IMR-90 (cell line): ENCODE measurements at regions not wholly inside any gene's neighbourhood (a gene's known extent, or its start where the extent isn't known, plus 50 kb on each side); places are given as distances from the start of the nearest gene placed in this dataset.

ENCODE experiments used
- ATAC-seq: fragments of 200-7000 bp; cut with Tn5 transposase; 2 replicates; pipeline ENCODE4 v1.9.1; 2020; ENCODE audit warnings: low read depth, mild to moderate bottlenecking, moderate library complexity
- BruUV-seq: library from RNA; stranded (reverse); fragments of 400-500 nt; replicated peaks from 2 replicates; lab custom pipeline; 2021; lab: Mats Ljungman, UMichigan
- CTCF ChIA-PET: fragments of 300-600 bp; formaldehyde crosslinking; extraction: SDS; loops from one replicate; lab custom pipeline; 2021; ENCODE audit warnings: antibody characterized with exemption; lab: Yijun Ruan, JAX
- POLR2A ChIA-PET: fragments of 300-600 bp; sonication (Branson Sonifier 250); formaldehyde crosslinking; loops from one replicate; lab custom pipeline; 2022; ENCODE audit warnings: antibody characterized with exemption; ENCODE audit not compliant: unreplicated experiment; lab: Charles Lee
- DNase-seq: peaks from one replicate; pipeline ENCODE4 v3.0.0; 2013
- H2AFZ ChIP-seq: replicated peaks from 2 replicates; pipeline ENCODE3; 2013; ENCODE audit warnings: low read length, mild to moderate bottlenecking; ENCODE audit not compliant: poor library complexity
- H2AK5ac ChIP-seq: 2 replicates; pipeline ENCODE4 v1.6.1; 2013; ENCODE audit warnings: low read depth, low read length, inconsistent platforms
- H2AK9ac ChIP-seq: replicated peaks from 2 replicates; pipeline ENCODE3; 2013; ENCODE audit warnings: mild to moderate bottlenecking, low read depth, low read length, moderate library complexity; ENCODE audit not compliant: poor library complexity
- H2BK120ac ChIP-seq: 2 replicates; pipeline ENCODE4 v1.6.1; 2013; ENCODE audit warnings: low read depth, low read length, inconsistent platforms
- H2BK15ac ChIP-seq: 3 replicates; pipeline ENCODE4 v1.6.1; 2013; ENCODE audit warnings: low read depth, low read length, inconsistent platforms
- H2BK20ac ChIP-seq: 2 replicates; pipeline ENCODE4 v1.6.1; 2013; ENCODE audit warnings: low read depth, mild to moderate bottlenecking, inconsistent platforms, low read length, moderate library complexity
- H2BK5ac ChIP-seq: 2 replicates; pipeline ENCODE4 v1.6.1; 2013; ENCODE audit warnings: mild to moderate bottlenecking, low read depth, low read length, inconsistent platforms; ENCODE audit not compliant: poor library complexity, severe bottlenecking
- H3K14ac ChIP-seq: replicated peaks from 2 replicates; pipeline ENCODE4 v1.6.1; 2013; ENCODE audit warnings: low read depth, low read length, inconsistent platforms
- H3K18ac ChIP-seq: 2 replicates; pipeline ENCODE4 v1.6.1; 2013; ENCODE audit warnings: low read depth, low read length, control low read depth
- H3K23ac ChIP-seq: 2 replicates; pipeline ENCODE4 v1.6.1; 2013; ENCODE audit warnings: low read depth, low read length, inconsistent platforms
- H3K27ac ChIP-seq: 2 replicates; pipeline ENCODE4 v1.5.1; 2013; ENCODE audit warnings: mild to moderate bottlenecking, control low read depth, low read length; ENCODE audit not compliant: insufficient read depth
- H3K27me3 ChIP-seq: 2 replicates; pipeline ENCODE4 v1.6.1; 2013; ENCODE audit warnings: low read length; ENCODE audit not compliant: control insufficient read depth, insufficient read depth
- H3K36me3 ChIP-seq: 2 replicates; pipeline ENCODE4 v1.6.1; 2013; ENCODE audit warnings: low read length, mixed read lengths; ENCODE audit not compliant: control insufficient read depth, insufficient read depth
- H3K4ac ChIP-seq: 2 replicates; pipeline ENCODE4 v1.6.1; 2013; ENCODE audit warnings: low read depth, low read length, inconsistent platforms
- H3K4me1 ChIP-seq: 2 replicates; pipeline ENCODE4 v1.6.1; 2013; ENCODE audit warnings: low read length, mixed read lengths; ENCODE audit not compliant: control insufficient read depth, insufficient read depth
- H3K4me2 ChIP-seq: 2 replicates; pipeline ENCODE4 v1.6.1; 2013; ENCODE audit warnings: low read depth, mild to moderate bottlenecking, control low read depth, low read length, moderate library complexity
- H3K4me3 ChIP-seq: 2 replicates; pipeline ENCODE4 v1.5.1; 2013; ENCODE audit warnings: low read depth, mild to moderate bottlenecking, control low read depth, low read length, moderate library complexity; ENCODE audit not compliant: insufficient read depth
- H3K56ac ChIP-seq: 2 replicates; pipeline ENCODE4 v1.6.1; 2013; ENCODE audit warnings: low read length, inconsistent platforms; ENCODE audit not compliant: insufficient read depth; ENCODE audit errors: extremely low read depth
- H3K79me1 ChIP-seq, 2 experiments: 2 replicates each; pipeline ENCODE4 v1.6.1; 2013; ENCODE audit warnings: low read length in 2 of 2, inconsistent platforms in 1 of 2, low read depth in 1 of 2
- H3K9ac ChIP-seq: 2 replicates; pipeline ENCODE4 v1.6.1; 2013; ENCODE audit warnings: low read depth, low read length, control low read depth
- H3K9me1 ChIP-seq: 2 replicates; pipeline ENCODE4 v1.6.1; 2013; ENCODE audit warnings: low read length, inconsistent platforms; ENCODE audit not compliant: insufficient read depth
- H3K9me3 ChIP-seq: 2 replicates; pipeline ENCODE4 v1.6.1; 2013; ENCODE audit warnings: low read length; ENCODE audit not compliant: control insufficient read depth, insufficient read depth
- H4K20me1 ChIP-seq: 2 replicates; pipeline ENCODE4 v1.6.1; 2013; ENCODE audit warnings: low read length, inconsistent platforms; ENCODE audit not compliant: insufficient read depth
- H4K5ac ChIP-seq: 2 replicates; pipeline ENCODE4 v1.6.1; 2013; ENCODE audit warnings: mild to moderate bottlenecking, low read depth, low read length, control low read depth
- H4K8ac ChIP-seq, 2 experiments: 2 replicates each; pipeline ENCODE4 v1.6.1; 2013; ENCODE audit warnings: low read depth in 2 of 2, low read length in 2 of 2, control low read depth in 1 of 2, inconsistent platforms in 1 of 2
- H4K91ac ChIP-seq: 2 replicates; pipeline ENCODE4 v1.6.1; 2013; ENCODE audit warnings: low read depth, low read length, inconsistent platforms; ENCODE audit not compliant: insufficient read depth
- ELK1 ChIP-seq: fragments of 150-350 bp; IDR thresholded peaks from 2 replicates; pipeline ENCODE4 v1.6.1; 2016; ENCODE audit warnings: low read depth, mild to moderate bottlenecking, low read length, moderate library complexity, borderline replicate concordance
- FOS ChIP-seq: fragments of 150-350 bp; IDR thresholded peaks from 2 replicates; pipeline ENCODE4 v1.6.1; 2016; ENCODE audit warnings: low read depth, low read length
- MAFK ChIP-seq: IDR thresholded peaks from 2 replicates; pipeline ENCODE4 v1.6.1; 2012; ENCODE audit warnings: low read depth, low read length, improper control_type of control experiment
- MAZ ChIP-seq: IDR thresholded peaks from 2 replicates; pipeline ENCODE4 v1.6.1; 2012; ENCODE audit warnings: low read depth, mild to moderate bottlenecking, low read length, improper control_type of control experiment, moderate library complexity, borderline replicate concordance
- NFE2L2 ChIP-seq: fragments of 150-350 bp; IDR thresholded peaks from 2 replicates; pipeline ENCODE4 v1.6.1; 2016; ENCODE audit warnings: low read depth, mild to moderate bottlenecking, low read length
- POLR2A ChIP-seq: IDR thresholded peaks from 2 replicates; pipeline ENCODE4 v1.6.1; 2012; ENCODE audit warnings: mild to moderate bottlenecking, low read depth, low read length
- RAD21 ChIP-seq: IDR thresholded peaks from 2 replicates; pipeline ENCODE4 v1.6.1; 2012; ENCODE audit warnings: low read length, improper control_type of control experiment
- RCOR1 ChIP-seq: IDR thresholded peaks from 2 replicates; pipeline ENCODE4 v1.6.1; 2012; ENCODE audit warnings: mild to moderate bottlenecking, low read length, improper control_type of control experiment; ENCODE audit not compliant: insufficient replicate concordance
- RFX5 ChIP-seq: IDR thresholded peaks from 2 replicates; pipeline ENCODE4 v1.8.0; 2012; ENCODE audit warnings: low read depth, mild to moderate bottlenecking, low read length, moderate library complexity
- SMC3 ChIP-seq: fragments of 150-350 bp; IDR thresholded peaks from 2 replicates; pipeline ENCODE4 v1.6.1; 2016; ENCODE audit warnings: low read depth, mild to moderate bottlenecking, antibody characterized with exemption, low read length, moderate library complexity
- WGBS, 2 experiments: methylation state at CpG; one replicate each; pipeline versions ENCODE4 v1.1.5 to v1.1.7; 2013; ENCODE audit warnings: missing lambda C conversion rate in 2 of 2; ENCODE audit not compliant: insufficient read length in 1 of 2; ENCODE audit errors: extremely low coverage in 2 of 2; 5-methylcytosine and 5-hydroxymethylcytosine counted together
- dilution Hi-C: fragments of 300-500 bp; cut with HindIII; formaldehyde crosslinking; loops from one replicate; pipeline ENCODE4 v1.14.3; 2018; ENCODE audit warnings: low sequenced_read_pairs; ENCODE audit not compliant: unreplicated experiment
- in situ Hi-C: fragments of 300-500 bp; cut with MboI; formaldehyde crosslinking; loops from 3 replicates; pipeline ENCODE4 v1.14.3; 2019; ENCODE audit warnings: low sequenced_read_pairs, inconsistent platforms, mixed read lengths
- intact Hi-C: fragments of 100-400 bp; cut with micrococcal nuclease; formaldehyde crosslinking; loops from 2 replicates; pipeline ENCODE4 v1.10.0; 2022
- TF ChIP-seq, protein P1 (sequence below): fragments of 150-350 bp; IDR thresholded peaks from 2 replicates; pipeline ENCODE4 v1.6.1; 2017; ENCODE audit warnings: mild to moderate bottlenecking, antibody characterized with exemption, low read length, low read depth
- TF ChIP-seq, protein P2 (sequence below): conservative IDR thresholded peaks from 2 replicates; pipeline ENCODE4 v1.5.1; 2012; ENCODE audit warnings: mild to moderate bottlenecking, low read depth, low read length, improper control_type of control experiment

DNA sequence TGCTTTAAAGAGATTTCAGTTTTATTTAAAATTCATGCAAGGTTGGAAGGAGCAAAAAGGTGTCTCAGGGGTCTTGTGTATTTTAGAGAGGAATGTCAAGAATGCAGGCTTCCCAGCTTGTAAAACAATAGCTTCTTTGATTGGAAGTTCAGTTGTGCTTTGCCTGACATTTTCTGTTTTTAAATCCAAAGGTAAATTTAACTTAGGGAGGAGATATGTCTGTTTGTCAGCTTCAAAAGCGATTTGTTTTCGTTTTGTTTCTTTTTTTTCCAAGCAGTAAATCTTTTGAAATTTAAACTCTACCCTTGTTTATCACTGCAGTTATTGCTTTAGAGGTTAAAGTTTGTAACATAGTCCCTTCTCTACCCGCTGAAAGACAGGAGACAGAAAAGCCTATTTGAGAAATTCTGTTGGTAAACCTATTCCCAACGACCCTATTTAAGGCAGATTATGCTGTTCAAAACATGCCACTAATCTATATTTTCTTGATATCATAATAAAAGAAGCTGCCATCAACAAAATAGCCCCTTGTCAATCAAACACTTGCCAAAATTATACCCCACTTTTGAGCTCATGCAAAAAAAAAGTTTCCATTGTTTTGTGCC lies 639.6 kb downstream of the IRS1 start:
- Histone ChIP-seq H2AK9ac (no peak overlapping the region), H3K9ac (no peak overlapping the region), H2BK15ac (no peak overlapping the region), H4K5ac (no peak overlapping the region), H3K4me1 (no peaks in the 10 kb centered on the region; the same call in 1 of the 2 replicates), H3K27me3 (no peaks in the 10 kb centered on the region), H3K79me1 (no peaks in the 10 kb centered on the region), H2BK120ac (no peak overlapping the region), H3K4me2 (peak overlapping the region; percentile 49), H3K23ac (no peak overlapping the region), H3K9me1 (no peaks in the 10 kb centered on the region), H4K20me1 (no peaks in the 10 kb centered on the region), H3K56ac (no peak overlapping the region), H2BK20ac (no peak overlapping the region), H3K4ac (no peak overlapping the region), H4K91ac (no peak overlapping the region), H2AK5ac (no peak overlapping the region), H2BK5ac (no peak overlapping the region), H2AFZ (no peak overlapping the region), H3K9me3 (no peaks in the 10 kb centered on the region), H4K8ac (no peak overlapping the region), H3K27ac (no peak overlapping the region), H3K4me3 (no peak overlapping the region), H3K36me3 (no peaks in the 10 kb centered on the region), H3K18ac (no peak overlapping the region), H3K14ac (no peak overlapping the region)
- CTCF ChIA-PET: no interaction called here
- DNase-seq (no peak), ATAC-seq (no peak)
- WGBS, 2 experiments: no CpG with 5 or more reads among the region's 4 CpGs
- BruUV-seq: no TSS peak
- TF ChIP-seq SMC3 (no peak), RFX5 (no peak), FOS (no peak), MAFK (no peak), NFE2L2 (no peak), RAD21 (no peak), POLR2A (no peak), ELK1 (no peak), MAZ (no peak), RCOR1 (no peak)
- TF ChIP-seq, protein P1, sequence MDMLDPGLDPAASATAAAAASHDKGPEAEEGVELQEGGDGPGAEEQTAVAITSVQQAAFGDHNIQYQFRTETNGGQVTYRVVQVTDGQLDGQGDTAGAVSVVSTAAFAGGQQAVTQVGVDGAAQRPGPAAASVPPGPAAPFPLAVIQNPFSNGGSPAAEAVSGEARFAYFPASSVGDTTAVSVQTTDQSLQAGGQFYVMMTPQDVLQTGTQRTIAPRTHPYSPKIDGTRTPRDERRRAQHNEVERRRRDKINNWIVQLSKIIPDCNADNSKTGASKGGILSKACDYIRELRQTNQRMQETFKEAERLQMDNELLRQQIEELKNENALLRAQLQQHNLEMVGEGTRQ: no peak
- TF ChIP-seq, protein P2, sequence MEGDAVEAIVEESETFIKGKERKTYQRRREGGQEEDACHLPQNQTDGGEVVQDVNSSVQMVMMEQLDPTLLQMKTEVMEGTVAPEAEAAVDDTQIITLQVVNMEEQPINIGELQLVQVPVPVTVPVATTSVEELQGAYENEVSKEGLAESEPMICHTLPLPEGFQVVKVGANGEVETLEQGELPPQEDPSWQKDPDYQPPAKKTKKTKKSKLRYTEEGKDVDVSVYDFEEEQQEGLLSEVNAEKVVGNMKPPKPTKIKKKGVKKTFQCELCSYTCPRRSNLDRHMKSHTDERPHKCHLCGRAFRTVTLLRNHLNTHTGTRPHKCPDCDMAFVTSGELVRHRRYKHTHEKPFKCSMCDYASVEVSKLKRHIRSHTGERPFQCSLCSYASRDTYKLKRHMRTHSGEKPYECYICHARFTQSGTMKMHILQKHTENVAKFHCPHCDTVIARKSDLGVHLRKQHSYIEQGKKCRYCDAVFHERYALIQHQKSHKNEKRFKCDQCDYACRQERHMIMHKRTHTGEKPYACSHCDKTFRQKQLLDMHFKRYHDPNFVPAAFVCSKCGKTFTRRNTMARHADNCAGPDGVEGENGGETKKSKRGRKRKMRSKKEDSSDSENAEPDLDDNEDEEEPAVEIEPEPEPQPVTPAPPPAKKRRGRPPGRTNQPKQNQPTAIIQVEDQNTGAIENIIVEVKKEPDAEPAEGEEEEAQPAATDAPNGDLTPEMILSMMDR: no peak
- dilution Hi-C loops: no loop called here
- intact Hi-C loops: no loop called here
- POLR2A ChIA-PET: no interaction called here
- in situ Hi-C loops: no loop called here
